Right ventricle myocardium inferior (tissue), 1 donor: ENCODE measurements at regions not wholly inside any gene's neighbourhood (a gene's known extent, or its start where the extent isn't known, plus 50 kb on each side); places are given as distances from the start of the nearest gene placed in this dataset.
A peak's percentile ranks its signal among the peaks of the same experiment; 100 is the strongest.
"Not testable (repeated sequence)": the region's sequence is repeated elsewhere in the genome, so short reads cannot be mapped to it uniquely, and the experiment has no call there.

Source experiments
- ATAC-seq: fragments of 200-7000 bp; cut with Tn5 transposase; one replicate; pipeline ENCODE4 v1.9.1; 2020; ENCODE audit warnings: mild to moderate bottlenecking, moderate library complexity
- DNase-seq: peaks from one replicate; pipeline ENCODE4 v3.0.0; 2021; ENCODE audit errors: missing footprints
- intact Hi-C: fragments of 100-400 bp; cut with DNase I; formaldehyde crosslinking; loops from one replicate; pipeline ENCODE4 v1.11.0; 2022
- donor health status: DM: no; HTN: yes; CAD: no; lungs with severe emphysema.

GRCh38 chr2:185979546-185980071, 241.0 kb downstream of the FSIP2 start:
- no peak for ATAC-seq
- intact Hi-C loops, result no loop called here
- DNase-seq, result no peak

- ATAC-seq, result no peak
Observed at GRCh38 chr2:185980944-185981343, 242.3 kb downstream of the FSIP2 start.

GRCh38 chr2:185984670-185985069, 246.1 kb downstream of the FSIP2 start:
- DNase-seq, result no peak
- no peak for ATAC-seq
- intact Hi-C loops, result no loop called here

More at GRCh38 chr2:185980944-185981343, 242.3 kb downstream of the FSIP2 start:
- DNase-seq, result no peak
- intact Hi-C loops, result no loop called here

GRCh38 chr2:185988907-185989306, 250.3 kb downstream of the FSIP2 start:
- intact Hi-C loops, DNase-seq, ATAC-seq: not testable (repeated sequence)

GRCh38 chr2:185990861-185991525, 252.4 kb downstream of the FSIP2 start:
- intact Hi-C loops, result no loop called here
- ATAC-seq (no peak), DNase-seq (no peak)

- intact Hi-C loops, result no loop called here
- DNase-seq (no peak), ATAC-seq (no peak)
Observed at GRCh38 chr2:185998562-185999070, 260.0 kb downstream of the FSIP2 start.

GRCh38 chr2:186009341-186009740, 270.7 kb downstream of the FSIP2 start:
- ATAC-seq (no peak), DNase-seq (no peak)
- intact Hi-C loops, result no loop called here

- DNase-seq, result no peak
- intact Hi-C loops, result no loop called here
- ATAC-seq, result no peak
Observed at GRCh38 chr2:186017278-186017677, 278.7 kb downstream of the FSIP2 start.

- intact Hi-C loops, result no loop called here
- no peak for ATAC-seq
- no peak for DNase-seq
Observed at GRCh38 chr2:186024921-186025320, 286.3 kb downstream of the FSIP2 start.

GRCh38 chr2:186027922-186028321, 289.3 kb downstream of the FSIP2 start:
- ATAC-seq, result no peak
- intact Hi-C loops, result no loop called here
- DNase-seq, result no peak

- no peak for DNase-seq
- intact Hi-C loops, result no loop called here
- ATAC-seq, result no peak
Observed at GRCh38 chr2:186031229-186031628, 292.6 kb downstream of the FSIP2 start.

GRCh38 chr2:186032102-186032738, 293.6 kb downstream of the FSIP2 start:
- no peak for DNase-seq
- intact Hi-C loops, result no loop called here
- no peak for ATAC-seq

GRCh38 chr2:186032930-186033329, 294.3 kb downstream of the FSIP2 start:
- DNase-seq (no peak), ATAC-seq (no peak)
- intact Hi-C loops, result no loop called here

GRCh38 chr2:186033541-186033940, 294.9 kb downstream of the FSIP2 start:
- intact Hi-C loops, result no loop called here
- DNase-seq (no peak), ATAC-seq (no peak)

GRCh38 chr2:186036862-186037449, 298.4 kb downstream of the FSIP2 start:
- DNase-seq (no peak), ATAC-seq (no peak)
- intact Hi-C loops, result no loop called here

GRCh38 chr2:186042207-186043028, 303.8 kb downstream of the FSIP2 start:
- DNase-seq (peak; percentile 61), ATAC-seq (no peak)
- intact Hi-C loops, result no loop called here

GRCh38 chr2:186044761-186045160, 306.2 kb downstream of the FSIP2 start:
- intact Hi-C loops, result no loop called here
- ATAC-seq (no peak), DNase-seq (no peak)

GRCh38 chr2:186052930-186053329, 314.3 kb downstream of the FSIP2 start:
- no peak for ATAC-seq
- DNase-seq, result no peak
- intact Hi-C loops, result no loop called here

GRCh38 chr2:186058614-186059013, 320.0 kb downstream of the FSIP2 start:
- intact Hi-C loops, result no loop called here
- ATAC-seq, result no peak
- DNase-seq, result no peak
